Loucy (cell line): ENCODE measurements at regions not wholly inside any gene's neighbourhood (a gene's known extent, or its start where the extent isn't known, plus 50 kb on each side); places are given as distances from the start of the nearest gene placed in this dataset.

ENCODE experiments used
- H2AFZ ChIP-seq: fragments of 200-600 bp; sonication (generic); 2 replicates; pipeline ENCODE4 v1.6.0; 2016; ENCODE audit warnings: antibody characterized with exemption, mild to moderate bottlenecking, low read length, moderate library complexity
- H3F3A ChIP-seq: fragments of 200-600 bp; 2 replicates; pipeline ENCODE4 v1.6.0; 2016; ENCODE audit warnings: antibody characterized with exemption, low read depth, mild to moderate bottlenecking
- H3K27me3 ChIP-seq: fragments of 200-600 bp; sonication (generic); 2 replicates; pipeline ENCODE4 v1.6.1; 2014; ENCODE audit warnings: low read length, mild to moderate bottlenecking; ENCODE audit not compliant: insufficient read depth, poor library complexity, severe bottlenecking
- H3K36me3 ChIP-seq: fragments of 200-600 bp; sonication (generic); 2 replicates; pipeline ENCODE4 v1.6.1; 2016; ENCODE audit warnings: low read length; ENCODE audit not compliant: insufficient read depth
- H3K4me1 ChIP-seq: fragments of 200-600 bp; sonication (generic); 2 replicates; pipeline ENCODE4 v1.5.1; 2014; ENCODE audit warnings: low read length, mild to moderate bottlenecking; ENCODE audit not compliant: insufficient read depth, poor library complexity, severe bottlenecking
- H3K4me2 ChIP-seq: fragments of 200-600 bp; sonication (generic); 2 replicates; pipeline ENCODE4 v1.6.0; 2014; ENCODE audit warnings: antibody characterized with exemption, low read length, low read depth, mild to moderate bottlenecking; ENCODE audit not compliant: poor library complexity, severe bottlenecking
- H3K4me3 ChIP-seq: fragments of 200-600 bp; sonication (generic); 2 replicates; pipeline ENCODE4 v1.5.1; 2014; ENCODE audit warnings: low read length, mild to moderate bottlenecking, mixed read lengths; ENCODE audit not compliant: poor library complexity, severe bottlenecking
- H3K79me2 ChIP-seq: fragments of 200-600 bp; sonication (generic); 2 replicates; pipeline ENCODE4 v1.6.1; 2014; ENCODE audit warnings: low read length; ENCODE audit not compliant: insufficient read depth
- H3K9ac ChIP-seq: fragments of 200-600 bp; sonication (generic); 2 replicates; pipeline ENCODE4 v1.6.0; 2014; ENCODE audit warnings: mild to moderate bottlenecking, low read depth, low read length, moderate library complexity; ENCODE audit not compliant: poor library complexity, severe bottlenecking
- H3K9me2 ChIP-seq: fragments of 200-600 bp; sonication (generic); replicated peaks from 2 replicates; pipeline ENCODE4 v1.6.1; 2016; ENCODE audit warnings: low read depth, low read length, mixed read lengths
- H3K9me3 ChIP-seq: fragments of 200-600 bp; sonication (generic); 2 replicates; pipeline ENCODE4 v1.6.1; 2014; ENCODE audit warnings: mild to moderate bottlenecking, antibody characterized with exemption, low read length, low read depth; ENCODE audit not compliant: insufficient read depth
- H4K20me1 ChIP-seq: fragments of 200-600 bp; sonication (generic); 2 replicates; pipeline ENCODE4 v1.6.0; 2014; ENCODE audit warnings: antibody characterized with exemption, low read length, mild to moderate bottlenecking; ENCODE audit not compliant: insufficient read depth, poor library complexity, severe bottlenecking
- CTCF ChIP-seq: fragments of 200-600 bp; sonication (generic); conservative IDR thresholded peaks from 2 replicates; pipeline ENCODE4 v1.5.1; 2014; ENCODE audit warnings: mild to moderate bottlenecking, antibody characterized with exemption, low read length
- EZH2phosphoT487 ChIP-seq: fragments of 200-600 bp; IDR thresholded peaks from 2 replicates; pipeline ENCODE4 v1.6.1; 2018; ENCODE audit warnings: antibody characterized with exemption, mild to moderate bottlenecking, moderate library complexity, borderline replicate concordance

DNA sequence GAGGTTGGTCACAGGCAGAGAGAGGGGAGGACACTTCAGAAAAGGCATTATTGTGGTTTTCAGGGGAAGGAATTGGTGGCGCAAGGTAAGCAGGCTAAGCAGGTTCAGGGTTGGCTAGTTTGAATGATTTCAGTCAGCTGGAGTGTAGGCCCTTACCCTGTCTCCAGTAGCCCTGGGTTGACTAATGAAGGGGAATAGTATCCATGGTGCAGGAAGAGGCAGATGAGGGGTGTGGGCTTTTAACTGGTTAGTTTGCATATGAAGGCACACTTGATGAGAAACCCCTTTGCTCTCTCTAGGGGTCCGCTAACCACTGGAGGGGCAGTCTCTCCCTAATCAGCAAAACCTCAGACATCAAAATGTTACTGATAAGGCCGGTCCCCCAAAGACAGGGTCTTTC, 249.7 kb downstream of the AASDHPPT start:
- Histone ChIP-seq H2AFZ (no peak overlapping the region), H3K36me3 (no peaks in the 10 kb centered on the region), H3K27me3 (no peaks in the 10 kb centered on the region), H3F3A (no peaks in the 10 kb centered on the region), H3K4me2 (no peak overlapping the region), H3K4me1 (no peaks in the 10 kb centered on the region), H4K20me1 (no peaks in the 10 kb centered on the region), H3K79me2 (no peaks in the 10 kb centered on the region), H3K4me3 (no peak overlapping the region), H3K9me2 (no peaks in the 10 kb centered on the region), H3K9ac (no peak overlapping the region), H3K9me3 (no peaks in the 10 kb centered on the region)
- TF ChIP-seq CTCF, result no peak
- no peak for TF ChIP-seq EZH2phosphoT487

- H4K20me1 ChIP-seq, result no peaks in the 10 kb centered on the region
- H3K27me3 ChIP-seq, result no peaks in the 10 kb centered on the region
- no peaks in the 10 kb centered on the region for H3K36me3 ChIP-seq
- no peaks in the 10 kb centered on the region for H3K9me2 ChIP-seq
- H3K4me2 ChIP-seq, result no peak overlapping the region
- H3K9ac ChIP-seq, result no peak overlapping the region
- H2AFZ ChIP-seq, result no peak overlapping the region
- no peaks in the 10 kb centered on the region for H3K9me3 ChIP-seq
- TF ChIP-seq CTCF, result no peak
- no peak for TF ChIP-seq EZH2phosphoT487
- H3K79me2 ChIP-seq, result no peaks in the 10 kb centered on the region
- no peak overlapping the region for H3K4me3 ChIP-seq
- no peaks in the 10 kb centered on the region for H3F3A ChIP-seq
- H3K4me1 ChIP-seq, result no peaks in the 10 kb centered on the region
Observed at GRCh38 chr11:106327637-106328036, 250.2 kb downstream of the AASDHPPT start.

- no peaks in the 10 kb centered on the region for H3K9me3 ChIP-seq
- H3K27me3 ChIP-seq, result no peaks in the 10 kb centered on the region
- no peak overlapping the region for H3K4me3 ChIP-seq
- H3K4me2 ChIP-seq, result no peak overlapping the region
- TF ChIP-seq EZH2phosphoT487 (no peak), CTCF (no peak)
- no peaks in the 10 kb centered on the region for H3K36me3 ChIP-seq
- no peak overlapping the region for H3K9ac ChIP-seq
- no peaks in the 10 kb centered on the region for H3F3A ChIP-seq
- no peaks in the 10 kb centered on the region for H3K9me2 ChIP-seq
- no peaks in the 10 kb centered on the region for H3K4me1 ChIP-seq
- H2AFZ ChIP-seq, result no peak overlapping the region
- no peaks in the 10 kb centered on the region for H4K20me1 ChIP-seq
- no peaks in the 10 kb centered on the region for H3K79me2 ChIP-seq
Observed at GRCh38 chr11:106329273-106330018, 252.0 kb downstream of the AASDHPPT start.
